NCI-H460 (cell line): ENCODE measurements at regions not wholly inside any gene's neighbourhood (a gene's known extent, or its start where the extent isn't known, plus 50 kb on each side); places are given as distances from the start of the nearest gene placed in this dataset.

ENCODE experiments used
- DNase-seq: peaks from one replicate; pipeline ENCODE4 v3.0.0-alpha.2; 2016; ENCODE audit warnings: low read depth; ENCODE audit errors: extremely low read depth

- no peak for DNase-seq
Measured at GRCh38 chr12:30440826-30441602, 254.7 kb downstream of the IPO8 start.

- DNase-seq, result no peak
Measured at GRCh38 chr12:30439201-30439600, 256.5 kb downstream of the IPO8 start.

GRCh38 chr12:30438601-30439041 is 257.0 kb downstream of the IPO8 start:
- no peak for DNase-seq

- no peak for DNase-seq
Measured at GRCh38 chr12:30437616-30438015, 258.1 kb downstream of the IPO8 start.

DNA sequence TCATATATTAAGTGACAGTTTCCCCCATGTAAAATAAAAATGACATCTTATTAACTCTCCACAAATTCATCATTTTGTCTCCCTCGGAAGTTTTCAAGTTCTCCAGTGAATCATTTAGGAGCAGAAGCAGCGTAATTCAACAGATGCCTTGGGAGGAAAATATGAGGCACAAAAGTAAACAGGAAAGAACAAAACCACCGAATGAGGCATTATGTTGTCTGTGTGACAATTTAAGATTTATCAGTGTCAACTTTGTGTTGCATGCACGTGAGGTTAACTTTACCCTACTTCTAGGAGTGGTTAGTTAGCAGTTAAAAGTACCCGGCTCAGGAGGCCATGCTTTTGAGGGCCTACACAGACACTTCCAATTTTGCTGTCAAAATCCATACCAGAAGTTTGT is 258.6 kb downstream of the IPO8 start:
- DNase-seq, result no peak

DNA sequence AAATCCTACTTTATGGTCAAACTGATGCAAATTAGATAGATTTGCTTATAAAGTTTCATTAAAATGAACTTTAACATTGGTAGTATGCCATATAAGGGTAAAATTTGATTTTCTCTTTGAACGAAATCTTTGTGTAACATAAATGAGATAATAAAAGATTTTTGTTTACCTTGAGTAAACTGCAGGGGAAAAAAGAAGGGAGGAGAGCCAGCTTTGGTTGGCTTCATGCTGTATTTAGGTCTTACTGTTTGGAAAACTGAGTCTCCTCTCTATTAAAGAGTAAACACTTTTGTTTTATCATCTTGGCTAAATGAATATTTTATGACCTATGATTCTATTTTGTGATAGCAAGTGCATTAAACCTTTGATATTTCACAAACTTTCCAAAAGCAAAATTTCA is 267.6 kb downstream of the IPO8 start:
- DNase-seq, result no peak

- DNase-seq, result no peak
Measured at GRCh38 chr12:30427555-30427954, 268.1 kb downstream of the IPO8 start.

GRCh38 chr12:30425445-30425844 is 270.2 kb downstream of the IPO8 start:
- DNase-seq, result no peak

GRCh38 chr12:30423330-30423729 is 272.3 kb downstream of the IPO8 start:
- no peak for DNase-seq

DNA sequence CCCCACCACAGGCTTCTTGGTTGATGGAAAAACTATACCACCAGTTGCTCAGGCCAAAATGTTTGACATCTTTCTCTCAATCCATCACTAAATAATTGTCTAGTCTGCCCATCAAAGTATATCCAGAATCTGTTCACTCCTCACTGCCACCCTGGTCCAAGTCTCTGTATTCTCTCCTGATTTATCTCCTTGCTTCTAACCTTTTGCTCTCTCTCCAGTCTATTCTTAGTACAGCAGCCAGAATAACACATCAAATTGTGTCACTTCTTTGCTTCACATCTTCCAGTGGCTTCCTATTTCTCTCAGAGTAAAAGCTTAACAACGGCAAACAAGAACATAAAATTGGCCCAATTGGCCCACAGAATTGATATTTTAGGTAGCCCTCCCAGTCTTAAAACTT is 272.8 kb downstream of the IPO8 start:
- DNase-seq, result no peak

DNA sequence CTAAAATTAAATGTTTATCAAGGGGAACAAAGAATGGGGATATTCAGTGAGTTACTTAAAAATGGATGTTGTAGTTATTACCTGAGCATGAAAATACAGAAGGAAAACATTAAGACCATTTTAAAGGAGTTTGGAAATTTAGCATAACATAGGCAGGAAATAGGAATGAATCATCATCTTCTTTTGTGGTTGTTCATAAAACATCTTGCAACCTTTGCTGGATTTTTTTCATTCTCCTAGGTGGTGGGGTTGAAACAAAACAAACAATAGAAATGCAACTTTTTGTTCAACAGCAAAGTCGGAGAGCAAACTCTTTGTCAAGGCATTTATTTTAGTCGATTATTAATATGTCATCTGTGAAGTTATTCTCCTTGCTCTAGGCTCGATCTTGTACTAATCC is 275.1 kb downstream of the IPO8 start:
- DNase-seq, result no peak

DNA sequence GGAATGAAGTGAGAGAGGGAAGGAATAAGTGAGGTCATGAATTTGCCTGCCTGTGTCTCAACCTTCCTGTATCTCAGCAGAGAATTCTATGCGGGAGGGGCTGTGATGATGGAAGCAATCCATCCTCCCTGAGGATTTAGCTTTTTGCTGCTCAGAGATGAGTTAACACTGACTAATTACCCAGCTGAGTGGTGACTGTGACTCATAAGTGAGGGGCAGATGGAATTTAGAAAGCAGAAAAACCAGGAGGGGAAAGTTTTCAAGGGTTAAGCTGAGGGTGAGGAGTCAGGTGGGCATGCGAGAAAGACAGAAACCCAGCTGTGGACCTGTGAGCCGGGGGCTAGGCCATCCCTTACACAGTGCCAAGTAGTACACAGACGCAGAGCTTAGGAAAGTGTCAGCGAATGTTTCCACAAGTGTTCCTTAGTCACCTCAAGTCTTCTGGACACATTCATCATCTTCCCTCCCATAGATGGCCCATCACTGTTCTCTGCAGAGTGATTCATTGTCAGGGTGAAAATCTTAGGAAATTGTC is 277.9 kb downstream of the IPO8 start:
- no peak for DNase-seq

GRCh38 chr12:30416631-30417030 is 279.0 kb downstream of the IPO8 start:
- no peak for DNase-seq

GRCh38 chr12:30415777-30416176 is 279.9 kb downstream of the IPO8 start:
- no peak for DNase-seq

DNA sequence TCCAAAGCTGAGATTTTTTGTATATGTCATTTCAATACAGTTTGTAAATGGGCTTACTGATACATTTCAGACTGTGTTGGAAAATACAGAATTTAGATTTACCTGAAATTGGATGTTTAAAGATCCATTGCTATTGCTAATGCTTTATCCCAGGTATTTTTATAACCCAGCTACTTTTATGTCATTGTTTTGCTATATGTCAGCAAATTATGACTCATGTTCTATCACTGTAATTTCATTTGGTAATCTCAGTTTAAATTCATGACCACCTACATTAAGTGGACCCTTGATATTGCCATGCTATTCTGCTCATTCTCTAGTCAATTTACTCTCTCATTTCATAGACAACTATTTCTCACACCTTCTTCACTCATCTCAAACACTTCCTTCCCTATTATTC is 281.2 kb downstream of the IPO8 start:
- no peak for DNase-seq

GRCh38 chr12:30400349-30400748 is 295.3 kb downstream of the IPO8 start:
- DNase-seq, result no peak

DNA sequence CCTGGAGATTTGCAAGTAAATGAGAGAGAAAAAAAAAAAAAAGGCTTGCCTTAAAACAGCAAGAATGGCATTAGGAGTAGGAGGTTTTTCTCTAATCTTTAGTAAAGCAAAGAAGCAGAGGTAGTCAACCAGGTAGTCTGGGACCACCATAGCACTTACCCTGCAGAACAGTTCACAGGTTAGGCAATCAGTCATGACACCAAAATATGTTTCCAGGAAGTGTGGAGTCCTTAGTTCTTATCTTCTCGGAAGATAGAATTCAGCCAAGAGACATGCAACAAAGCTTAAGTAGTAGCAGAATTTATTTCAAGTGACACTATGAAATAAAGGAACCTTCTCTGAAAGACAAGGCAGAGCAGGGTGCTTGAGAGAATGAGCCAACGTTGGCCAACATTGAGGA is 295.8 kb downstream of the IPO8 start:
- no peak for DNase-seq

GRCh38 chr12:30396576-30396975 is 299.1 kb downstream of the IPO8 start:
- no peak for DNase-seq

- DNase-seq, result no peak
Measured at GRCh38 chr12:30395190-30395589, 300.5 kb downstream of the IPO8 start.

DNA sequence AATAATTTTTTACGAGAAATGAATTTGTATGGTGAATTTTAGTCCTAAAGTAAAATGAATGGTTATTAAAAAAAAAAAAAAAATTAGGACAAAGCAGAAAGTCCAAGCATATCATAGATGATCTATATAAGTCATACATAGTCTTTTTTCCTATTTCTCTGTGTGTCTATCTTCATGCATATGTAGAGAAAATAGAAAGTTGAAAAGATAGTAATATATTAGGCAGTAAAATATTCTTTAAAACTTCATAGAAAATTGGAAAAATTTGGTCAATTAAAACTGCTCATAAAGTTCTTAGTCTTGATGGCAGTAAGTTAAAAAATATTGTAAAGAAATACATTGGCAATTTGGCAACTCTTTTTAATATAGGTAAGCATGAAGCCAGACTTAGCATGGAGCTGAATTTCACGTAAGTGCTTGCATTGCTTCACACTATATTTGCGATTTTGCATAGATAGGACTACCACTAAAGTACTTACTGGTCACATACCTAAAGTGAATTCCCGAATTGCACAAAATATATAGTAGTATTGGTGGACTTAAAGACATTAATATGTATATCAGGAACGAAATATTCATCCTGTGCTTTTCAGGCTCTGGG is 303.8 kb downstream of the IPO8 start:
- DNase-seq, result no peak

DNA sequence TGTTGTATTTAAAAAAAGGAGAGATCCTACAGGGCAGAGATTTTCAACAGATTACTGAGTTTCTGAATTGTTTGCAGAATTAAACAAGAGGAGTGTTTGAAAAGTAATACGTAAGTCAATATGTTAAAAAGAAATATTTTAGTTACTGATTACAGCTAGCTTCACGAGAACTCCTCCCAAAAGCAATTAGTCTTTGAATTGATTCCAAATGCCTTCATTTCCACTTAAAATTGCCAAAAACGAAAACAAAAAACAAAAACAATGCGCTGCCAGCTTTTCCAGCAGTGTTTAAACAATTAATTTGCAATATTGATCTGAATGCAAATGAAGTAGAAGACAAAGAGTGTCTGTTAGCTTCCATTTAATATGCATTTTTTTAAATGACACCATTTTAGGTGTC is 310.0 kb downstream of the IPO8 start:
- DNase-seq, result no peak

DNA sequence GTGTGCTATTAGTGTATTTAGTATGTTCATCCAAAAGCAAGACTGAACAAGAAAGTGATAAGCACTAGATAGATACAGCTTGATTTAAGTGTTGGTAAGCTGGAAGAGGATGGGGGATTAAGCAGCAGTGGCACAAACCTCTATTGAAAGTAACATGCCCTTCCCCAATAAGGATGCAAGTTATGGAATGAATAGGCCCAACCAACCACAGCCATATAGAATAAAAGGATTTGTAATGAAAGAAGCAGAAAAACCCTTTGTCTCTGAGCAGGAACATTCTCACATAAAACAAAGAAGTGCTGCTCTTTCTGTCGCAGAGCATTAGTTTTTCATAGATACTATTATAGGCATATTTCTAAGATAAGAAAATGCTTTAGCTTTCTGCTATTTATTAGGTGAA is 310.7 kb downstream of the IPO8 start:
- no peak for DNase-seq
